Trophoblast cell (in vitro differentiated cells and primary cell): ENCODE measurements at regions not wholly inside any gene's neighbourhood (a gene's known extent, or its start where the extent isn't known, plus 50 kb on each side); places are given as distances from the start of the nearest gene placed in this dataset.

Experiments
- DNase-seq, 2 donors: peaks; one replicate each; pipeline ENCODE4 v3.0.0-alpha.2; 2016
- H2AFZ ChIP-seq: 2 replicates; pipeline ENCODE4 v1.6.1; 2013; ENCODE audit warnings: low read length, moderate library complexity, mild to moderate bottlenecking; ENCODE audit not compliant: insufficient read depth, poor library complexity
- H2AK5ac ChIP-seq: 2 replicates; pipeline ENCODE4 v1.6.1; 2013; ENCODE audit warnings: mild to moderate bottlenecking, low read length
- H2BK120ac ChIP-seq: 2 replicates; pipeline ENCODE4 v1.6.1; 2013; ENCODE audit warnings: low read length, mild to moderate bottlenecking, moderate library complexity; ENCODE audit not compliant: insufficient read depth, poor library complexity
- H2BK12ac ChIP-seq: 2 replicates; pipeline ENCODE4 v1.6.1; 2013; ENCODE audit warnings: mild to moderate bottlenecking, low read length, moderate library complexity
- H2BK5ac ChIP-seq: 2 replicates; pipeline ENCODE4 v1.6.1; 2013; ENCODE audit warnings: low read length, low read depth, moderate library complexity, mild to moderate bottlenecking; ENCODE audit not compliant: poor library complexity
- H3K14ac ChIP-seq: 2 replicates; pipeline ENCODE4 v1.6.1; 2013; ENCODE audit warnings: mild to moderate bottlenecking, low read length
- H3K18ac ChIP-seq: 2 replicates; pipeline ENCODE4 v1.6.1; 2013; ENCODE audit warnings: mild to moderate bottlenecking, low read length
- H3K23ac ChIP-seq: 2 replicates; pipeline ENCODE4 v1.6.1; 2013; ENCODE audit warnings: low read length
- H3K27ac ChIP-seq: 2 replicates; pipeline ENCODE4 v1.5.1; 2013; ENCODE audit warnings: low read depth, mild to moderate bottlenecking, inconsistent platforms, low read length, moderate library complexity
- H3K27me3 ChIP-seq: 2 replicates; pipeline ENCODE4 v1.6.1; 2013; ENCODE audit warnings: inconsistent platforms, mild to moderate bottlenecking, low read length, moderate library complexity; ENCODE audit not compliant: insufficient read depth
- H3K36me3 ChIP-seq, 2 experiments: 1 replicate in 1 of 2; 2 replicates in 1 of 2; pipeline ENCODE4 v1.6.1; 2013; ENCODE audit warnings: low read length in 2 of 2, mild to moderate bottlenecking in 2 of 2, moderate library complexity in 1 of 2; ENCODE audit not compliant: insufficient read depth in 2 of 2, control insufficient read depth in 1 of 2
- H3K4ac ChIP-seq: 2 replicates; pipeline ENCODE4 v1.6.1; 2013; ENCODE audit warnings: low read depth, mild to moderate bottlenecking, low read length, moderate library complexity
- H3K4me1 ChIP-seq, 2 experiments: 1 replicate in 1 of 2; 2 replicates in 1 of 2; pipeline ENCODE4 v1.6.1; 2013; ENCODE audit warnings: low read length in 2 of 2, mild to moderate bottlenecking in 2 of 2, moderate library complexity in 1 of 2; ENCODE audit not compliant: insufficient read depth in 2 of 2, control insufficient read depth in 1 of 2
- H3K4me2 ChIP-seq: 2 replicates; pipeline ENCODE4 v1.6.1; 2013; ENCODE audit warnings: inconsistent platforms, mild to moderate bottlenecking, low read length, moderate library complexity
- H3K4me3 ChIP-seq: 2 replicates; pipeline ENCODE4 v1.5.1; 2013; ENCODE audit warnings: mild to moderate bottlenecking, low read depth, low read length, inconsistent platforms
- H3K79me1 ChIP-seq: one replicate; pipeline ENCODE4 v1.6.1; 2013; ENCODE audit warnings: low read length
- H3K79me2 ChIP-seq: 2 replicates; pipeline ENCODE4 v1.6.1; 2013; ENCODE audit warnings: low read length, mild to moderate bottlenecking; ENCODE audit not compliant: control insufficient read depth, insufficient read depth, poor library complexity
- H3K9ac ChIP-seq: 2 replicates; pipeline ENCODE4 v1.6.1; 2013; ENCODE audit warnings: mild to moderate bottlenecking, low read length
- H3K9me3 ChIP-seq: 2 replicates; pipeline ENCODE4 v1.6.1; 2013; ENCODE audit warnings: low read depth, mild to moderate bottlenecking, control low read depth, inconsistent platforms, low read length; ENCODE audit not compliant: insufficient read depth
- H4K12ac ChIP-seq: 2 replicates; pipeline ENCODE4 v1.6.1; 2013; ENCODE audit warnings: low read depth, mild to moderate bottlenecking, low read length, moderate library complexity
- H4K8ac ChIP-seq: 2 replicates; pipeline ENCODE4 v1.6.1; 2013; ENCODE audit warnings: low read depth, mild to moderate bottlenecking, low read length, moderate library complexity
- H4K91ac ChIP-seq: one replicate; pipeline ENCODE4 v1.6.1; 2013; ENCODE audit warnings: low read depth, mild to moderate bottlenecking, low read length, moderate library complexity
- WGBS: extraction: QIAGEN DNeasy Blood & Tissue Kit; methylation state at CpG from one replicate; pipeline ENCODE4 v1.1.7; 2013; ENCODE audit warnings: missing lambda C conversion rate; ENCODE audit not compliant: insufficient read length, insufficient coverage; ENCODE audit errors: extremely low coverage; 5-methylcytosine and 5-hydroxymethylcytosine counted together

DNA sequence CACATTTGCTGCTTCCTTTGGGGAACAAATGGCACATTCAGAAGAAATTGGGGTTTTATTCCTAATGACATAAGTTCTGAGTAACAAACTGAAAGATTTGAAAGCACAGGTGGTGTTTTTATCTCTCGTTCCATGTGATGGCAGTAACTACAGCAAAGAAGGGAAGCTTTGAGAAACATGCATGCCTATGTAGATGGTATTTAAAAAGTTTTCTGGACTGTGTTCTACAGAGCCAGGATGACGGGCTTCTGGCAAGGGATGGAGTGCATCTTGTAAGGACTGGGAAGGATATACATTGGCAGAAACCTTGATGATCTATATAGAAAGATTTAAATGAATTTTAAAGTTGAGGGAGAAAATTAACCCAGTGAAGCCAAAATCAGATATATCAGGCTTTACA is 362.2 kb upstream of the ROPN1 start:
- no CpG with 5 or more reads among the region's 2 CpGs for WGBS
- no peak overlapping the region for H3K27ac ChIP-seq
- H3K79me1 ChIP-seq, result no peaks in the 10 kb centered on the region

DNA sequence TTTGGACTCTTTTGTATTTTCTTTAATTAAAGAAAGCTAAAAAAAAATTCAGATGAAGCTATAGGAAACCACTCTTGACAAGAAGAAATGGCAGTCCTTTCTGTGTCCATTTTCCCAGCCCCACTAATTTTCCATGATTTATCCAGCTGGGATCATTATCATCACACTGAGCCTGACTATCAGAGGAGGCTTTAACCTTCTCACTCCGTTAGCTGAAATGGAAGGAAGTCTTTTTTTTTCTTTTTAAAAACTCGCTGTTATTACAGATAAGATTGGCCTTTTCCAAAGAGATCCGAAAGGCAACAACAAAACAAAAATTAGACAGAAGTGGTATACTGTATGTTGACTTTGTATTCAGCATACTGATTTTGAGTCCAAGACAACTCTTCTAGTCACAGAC is 366.2 kb upstream of the ROPN1 start:
- Histone ChIP-seq H2BK12ac (no peak overlapping the region), H2BK5ac (no peak overlapping the region), H3K9me3 (no peaks in the 10 kb centered on the region), H3K4me3 (no peak overlapping the region), H4K8ac (no peak overlapping the region), H3K36me3 (no peaks in the 10 kb centered on the region), H3K27ac (no peak overlapping the region), H3K23ac (no peak overlapping the region), H3K4ac (no peak overlapping the region), H4K91ac (no peak overlapping the region), H3K27me3 (no peaks in the 10 kb centered on the region), H2AFZ (no peak overlapping the region), H3K79me2 (no peaks in the 10 kb centered on the region), H4K12ac (no peak overlapping the region), H2AK5ac (no peak overlapping the region), H3K14ac (no peak overlapping the region), H3K4me1 (peaks cover 0 to 3% of the 10 kb centered on the region in 2 experiments), H3K18ac (no peak overlapping the region), H3K79me1 (no peaks in the 10 kb centered on the region), H2BK120ac (no peak overlapping the region), H3K4me2 (no peak overlapping the region), H3K9ac (no peak overlapping the region)
- no CpG with 5 or more reads among the region's 3 CpGs for WGBS
- DNase-seq, result no peak

More for the DNA sequence above, 362.2 kb upstream of the ROPN1 start:
- no peak for DNase-seq
- Histone ChIP-seq H3K36me3 (peaks cover 0 to 3% of the 10 kb centered on the region in 2 experiments), H3K18ac (no peak overlapping the region), H2AK5ac (no peak overlapping the region), H2AFZ (no peak overlapping the region), H4K12ac (no peak overlapping the region), H3K9me3 (no peaks in the 10 kb centered on the region), H4K8ac (no peak overlapping the region), H3K9ac (no peak overlapping the region), H3K4me1 (no peaks in the 10 kb centered on the region), H2BK120ac (no peak overlapping the region), H4K91ac (no peak overlapping the region), H3K79me2 (no peaks in the 10 kb centered on the region), H3K4me3 (no peak overlapping the region), H3K27me3 (no peaks in the 10 kb centered on the region), H3K4me2 (no peak overlapping the region), H3K23ac (no peak overlapping the region), H3K14ac (no peak overlapping the region), H2BK12ac (no peak overlapping the region), H3K4ac (no peak overlapping the region), H2BK5ac (no peak overlapping the region)

DNA sequence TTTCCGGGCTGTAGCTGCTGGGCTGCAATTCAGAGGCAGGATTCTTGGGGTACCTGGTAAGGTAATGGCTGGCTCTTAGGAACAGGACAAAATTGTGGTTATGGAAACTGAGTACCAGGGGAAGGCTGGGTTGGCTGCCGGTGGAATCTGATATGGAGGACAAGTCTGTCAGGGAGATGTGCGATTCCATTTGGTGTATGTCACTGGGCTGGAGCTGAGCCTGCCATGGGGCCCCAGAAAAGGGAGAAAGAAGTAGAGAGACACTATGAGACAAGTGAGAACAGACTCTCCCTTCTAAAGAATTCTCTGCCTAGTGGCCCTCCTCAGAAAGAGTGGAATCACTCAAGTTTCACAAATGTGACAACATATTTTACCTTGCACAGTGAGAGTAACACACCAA is 368.2 kb upstream of the ROPN1 start:
- Histone ChIP-seq H3K4me2 (no peak overlapping the region), H3K14ac (no peak overlapping the region)
- WGBS, result no CpG with 5 or more reads among the region's 3 CpGs

DNA sequence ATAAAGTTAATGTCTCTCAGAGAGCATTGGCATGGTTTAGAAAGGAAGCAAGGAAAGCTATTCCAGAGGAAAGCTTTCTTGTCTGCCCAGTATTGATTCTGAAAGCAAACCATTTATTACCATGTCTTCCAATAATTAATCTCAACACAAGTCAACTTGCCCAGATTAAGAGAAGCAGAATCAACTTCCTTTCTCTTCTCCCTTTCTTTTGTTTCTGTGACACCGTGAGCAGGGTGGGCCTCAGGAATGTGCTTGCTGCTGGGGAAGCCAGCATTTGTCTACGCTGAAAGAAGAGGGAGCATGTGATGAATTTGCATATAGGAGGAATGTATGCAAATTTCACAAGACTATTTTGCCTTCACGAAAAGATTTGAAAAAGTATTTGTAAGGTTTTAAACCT is 368.6 kb upstream of the ROPN1 start:
- DNase-seq, result no peak
- peaks cover 0 to 3% of the 10 kb centered on the region in 2 experiments for H3K4me1 ChIP-seq
- no peak overlapping the region for H3K18ac ChIP-seq
- no peaks in the 10 kb centered on the region for H3K79me1 ChIP-seq
- no peak overlapping the region for H3K9ac ChIP-seq
- H3K4me2 ChIP-seq, result no peak overlapping the region
- H3K14ac ChIP-seq, result no peak overlapping the region
- no peak overlapping the region for H2BK120ac ChIP-seq
- H2BK5ac ChIP-seq, result no peak overlapping the region
- no peak overlapping the region for H3K4ac ChIP-seq
- H3K9me3 ChIP-seq, result no peaks in the 10 kb centered on the region
- no peak overlapping the region for H4K91ac ChIP-seq
- no peak overlapping the region for H3K27ac ChIP-seq
- H2AK5ac ChIP-seq, result no peak overlapping the region
- WGBS, result no CpG with 5 or more reads among the region's 3 CpGs
- no peak overlapping the region for H2AFZ ChIP-seq
- H3K4me3 ChIP-seq, result no peak overlapping the region
- H4K12ac ChIP-seq, result no peak overlapping the region
- no peaks in the 10 kb centered on the region for H3K79me2 ChIP-seq
- H3K27me3 ChIP-seq, result no peaks in the 10 kb centered on the region
- H4K8ac ChIP-seq, result no peak overlapping the region
- no peak overlapping the region for H2BK12ac ChIP-seq
- H3K23ac ChIP-seq, result no peak overlapping the region
- peaks cover 0 to 2% of the 10 kb centered on the region in 2 experiments for H3K36me3 ChIP-seq

More for the DNA sequence above, 368.2 kb upstream of the ROPN1 start:
- Histone ChIP-seq H2BK5ac (no peak overlapping the region), H2BK120ac (no peak overlapping the region), H3K18ac (no peak overlapping the region), H3K9me3 (no peaks in the 10 kb centered on the region), H3K4ac (no peak overlapping the region), H4K91ac (no peak overlapping the region), H3K79me1 (no peaks in the 10 kb centered on the region), H2BK12ac (no peak overlapping the region), H3K23ac (no peak overlapping the region), H3K4me3 (no peak overlapping the region), H3K9ac (no peak overlapping the region), H2AK5ac (no peak overlapping the region), H2AFZ (no peak overlapping the region), H3K27me3 (no peaks in the 10 kb centered on the region), H4K12ac (no peak overlapping the region), H3K27ac (no peak overlapping the region), H3K36me3 (peaks cover 0 to 2% of the 10 kb centered on the region in 2 experiments), H4K8ac (no peak overlapping the region), H3K79me2 (no peaks in the 10 kb centered on the region), H3K4me1 (peaks cover 0 to 3% of the 10 kb centered on the region in 2 experiments)
- DNase-seq, result no peak
